ENCODE measurements at regions not wholly inside any gene's neighbourhood (a gene's known extent, or its start where the extent isn't known, plus 50 kb on each side); places are given as distances from the start of the nearest gene placed in this dataset.

DNA sequence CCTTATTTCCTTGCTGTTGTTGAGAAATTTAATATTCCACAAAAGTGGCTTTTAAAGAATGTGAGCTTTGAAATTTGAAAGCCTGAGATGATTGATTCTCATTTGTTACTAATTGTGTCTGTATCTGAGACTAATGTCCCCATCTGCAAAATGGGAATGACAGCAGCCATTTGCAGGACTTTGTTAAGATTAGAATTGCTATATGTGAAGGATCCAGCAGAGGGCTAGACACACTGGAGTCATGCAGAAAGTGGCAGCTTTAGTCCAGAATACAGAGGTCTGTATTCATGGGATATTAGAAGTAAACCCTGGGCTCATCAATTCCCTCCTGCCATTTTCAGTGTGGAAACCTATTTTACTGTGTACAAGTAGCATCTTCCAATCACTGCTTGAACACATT lies 296.5 kb upstream of the GYPC start:
- no peak for DNase-seq (ENCODE audit: low read depth, low spot score)
- Histone ChIP-seq H3K27me3 (ENCODE audit: insufficient read depth, insufficient read length) (no peaks in the 10 kb centered on the region), H3K4me1 (ENCODE audit: insufficient read depth, insufficient read length) (no peaks in the 10 kb centered on the region), H3K4me3 (ENCODE audit: insufficient read length, low read depth) (no peak overlapping the region), H3K36me3 (ENCODE audit: insufficient read depth, insufficient read length, low read length) (no peaks in the 10 kb centered on the region), H3K9ac (ENCODE audit: insufficient read length, low read depth) (no peak overlapping the region), H3K9me3 (ENCODE audit: insufficient read depth, low read length) (no peaks in the 10 kb centered on the region)
- no peak for TF ChIP-seq SUZ12 (IDR thresholded peaks at IDR 0.05; ENCODE audit: extremely low read depth, insufficient read depth, insufficient read length)
- TF ChIP-seq ZNF274 (IDR thresholded peaks at IDR 0.05; ENCODE audit: low read depth, low read length): no peak
- TF ChIP-seq YY1 (IDR thresholded peaks at IDR 0.05; ENCODE audit: insufficient read depth, insufficient read length): no peak

GRCh38 chr2:126367361-126367760 lies 288.6 kb upstream of the GYPC start:
- Histone ChIP-seq H3K4me3 (ENCODE audit: insufficient read length, low read depth) (no peak overlapping the region), H3K9ac (ENCODE audit: insufficient read length, low read depth) (no peak overlapping the region), H3K27me3 (ENCODE audit: insufficient read depth, insufficient read length) (no peaks in the 10 kb centered on the region), H3K36me3 (ENCODE audit: insufficient read depth, insufficient read length, low read length) (no peaks in the 10 kb centered on the region), H3K4me1 (ENCODE audit: insufficient read depth, insufficient read length) (no peaks in the 10 kb centered on the region), H3K9me3 (ENCODE audit: insufficient read depth, low read length) (no peaks in the 10 kb centered on the region; the same call in 1 of the 2 replicates)
- DNase-seq (ENCODE audit: low read depth, low spot score): no peak
- TF ChIP-seq YY1 (IDR thresholded peaks at IDR 0.05; ENCODE audit: insufficient read depth, insufficient read length) (no peak), SUZ12 (IDR thresholded peaks at IDR 0.05; ENCODE audit: extremely low read depth, insufficient read depth, insufficient read length) (no peak), ZNF274 (IDR thresholded peaks at IDR 0.05; ENCODE audit: low read depth, low read length) (no peak)

GRCh38 chr2:126368758-126369157 lies 287.2 kb upstream of the GYPC start:
- H3K9ac ChIP-seq (ENCODE audit: insufficient read length, low read depth): no peak overlapping the region
- no peak for TF ChIP-seq ZNF274 (IDR thresholded peaks at IDR 0.05; ENCODE audit: low read depth, low read length)
- TF ChIP-seq SUZ12 (IDR thresholded peaks at IDR 0.05; ENCODE audit: extremely low read depth, insufficient read depth, insufficient read length): no peak
- TF ChIP-seq YY1 (IDR thresholded peaks at IDR 0.05; ENCODE audit: insufficient read depth, insufficient read length): no peak
- no peaks in the 10 kb centered on the region; the same call in 1 of the 2 replicates for H3K9me3 ChIP-seq (ENCODE audit: insufficient read depth, low read length)
- no peaks in the 10 kb centered on the region for H3K36me3 ChIP-seq (ENCODE audit: insufficient read depth, insufficient read length, low read length)
- no peaks in the 10 kb centered on the region for H3K27me3 ChIP-seq (ENCODE audit: insufficient read depth, insufficient read length)
- no peak overlapping the region for H3K4me3 ChIP-seq (ENCODE audit: insufficient read length, low read depth)
- no peak for DNase-seq (ENCODE audit: low read depth, low spot score)
- H3K4me1 ChIP-seq (ENCODE audit: insufficient read depth, insufficient read length): no peaks in the 10 kb centered on the region

GRCh38 chr2:126370201-126370600 lies 285.8 kb upstream of the GYPC start:
- TF ChIP-seq YY1 (IDR thresholded peaks at IDR 0.05; ENCODE audit: insufficient read depth, insufficient read length) (no peak), SUZ12 (IDR thresholded peaks at IDR 0.05; ENCODE audit: extremely low read depth, insufficient read depth, insufficient read length) (no peak), ZNF274 (IDR thresholded peaks at IDR 0.05; ENCODE audit: low read depth, low read length) (no peak)
- Histone ChIP-seq H3K36me3 (ENCODE audit: insufficient read depth, insufficient read length, low read length) (no peaks in the 10 kb centered on the region), H3K27me3 (ENCODE audit: insufficient read depth, insufficient read length) (no peaks in the 10 kb centered on the region), H3K4me3 (ENCODE audit: insufficient read length, low read depth) (no peak overlapping the region), H3K4me1 (ENCODE audit: insufficient read depth, insufficient read length) (no peaks in the 10 kb centered on the region), H3K9me3 (ENCODE audit: insufficient read depth, low read length) (no peaks in the 10 kb centered on the region; the same call in 1 of the 2 replicates), H3K9ac (ENCODE audit: insufficient read length, low read depth) (no peak overlapping the region)
- DNase-seq (ENCODE audit: low read depth, low spot score): no peak

DNA sequence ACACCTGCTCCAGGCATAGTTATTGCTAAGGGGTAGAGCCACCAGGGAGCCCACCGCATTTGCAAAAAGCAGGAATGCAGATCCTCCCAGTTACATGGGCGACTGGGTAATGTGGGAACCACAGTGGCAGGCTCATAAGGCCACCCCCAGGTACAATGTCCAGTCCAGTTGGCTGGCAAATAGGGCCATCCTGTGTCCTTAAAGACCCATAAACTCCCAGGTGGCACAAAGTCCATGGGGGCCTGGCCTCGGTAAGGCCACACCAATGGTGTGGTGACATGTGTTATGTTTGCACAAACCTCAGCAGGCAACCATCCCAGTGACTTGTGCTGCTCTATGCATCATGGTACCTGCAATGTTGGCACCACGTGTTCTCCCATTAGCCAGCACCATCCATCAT lies 283.6 kb upstream of the GYPC start:
- no peak for DNase-seq (ENCODE audit: low read depth, low spot score)
- Histone ChIP-seq H3K9me3 (ENCODE audit: insufficient read depth, low read length) (no peaks in the 10 kb centered on the region; the same call in 1 of the 2 replicates), H3K4me3 (ENCODE audit: insufficient read length, low read depth) (no peak overlapping the region), H3K4me1 (ENCODE audit: insufficient read depth, insufficient read length) (no peaks in the 10 kb centered on the region), H3K27me3 (ENCODE audit: insufficient read depth, insufficient read length) (no peaks in the 10 kb centered on the region), H3K36me3 (ENCODE audit: insufficient read depth, insufficient read length, low read length) (no peaks in the 10 kb centered on the region), H3K9ac (ENCODE audit: insufficient read length, low read depth) (no peak overlapping the region)
- TF ChIP-seq SUZ12 (IDR thresholded peaks at IDR 0.05; ENCODE audit: extremely low read depth, insufficient read depth, insufficient read length) (no peak), ZNF274 (IDR thresholded peaks at IDR 0.05; ENCODE audit: low read depth, low read length) (no peak), YY1 (IDR thresholded peaks at IDR 0.05; ENCODE audit: insufficient read depth, insufficient read length) (no peak)

DNA sequence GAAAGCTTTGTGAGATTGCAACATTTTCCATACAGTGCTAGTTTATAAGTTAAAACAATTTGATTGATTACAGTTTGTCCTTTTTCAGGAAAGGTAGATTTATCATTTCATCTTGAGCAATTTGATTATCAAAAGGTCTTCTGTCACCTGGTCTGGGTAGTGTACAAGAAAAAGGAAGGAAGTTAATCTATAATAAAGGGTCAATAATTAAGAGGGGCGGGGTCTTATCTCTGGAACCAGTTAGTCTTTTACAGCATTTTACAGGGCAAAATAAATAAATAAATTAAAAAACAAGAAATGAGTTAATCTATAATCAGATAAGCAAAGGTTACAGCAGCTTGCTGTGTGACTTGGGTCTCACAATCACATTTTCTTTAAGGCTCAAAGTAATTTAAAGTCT lies 277.8 kb upstream of the GYPC start:
- Histone ChIP-seq H3K9me3 (ENCODE audit: insufficient read depth, low read length) (no peaks in the 10 kb centered on the region), H3K4me1 (ENCODE audit: insufficient read depth, insufficient read length) (no peaks in the 10 kb centered on the region), H3K4me3 (ENCODE audit: insufficient read length, low read depth) (no peak overlapping the region), H3K27me3 (ENCODE audit: insufficient read depth, insufficient read length) (no peaks in the 10 kb centered on the region), H3K9ac (ENCODE audit: insufficient read length, low read depth) (no peak overlapping the region), H3K36me3 (ENCODE audit: insufficient read depth, insufficient read length, low read length) (no peaks in the 10 kb centered on the region)
- TF ChIP-seq ZNF274 (IDR thresholded peaks at IDR 0.05; ENCODE audit: low read depth, low read length) (no peak), SUZ12 (IDR thresholded peaks at IDR 0.05; ENCODE audit: extremely low read depth, insufficient read depth, insufficient read length) (no peak), YY1 (IDR thresholded peaks at IDR 0.05; ENCODE audit: insufficient read depth, insufficient read length) (no peak)
- no peak for DNase-seq (ENCODE audit: low read depth, low spot score)

GRCh38 chr2:126381091-126381490 lies 274.9 kb upstream of the GYPC start:
- no peaks in the 10 kb centered on the region for H3K4me1 ChIP-seq (ENCODE audit: insufficient read depth, insufficient read length)
- no peak for DNase-seq (ENCODE audit: low read depth, low spot score)

More at GRCh38 chr2:126381091-126381490, 274.9 kb upstream of the GYPC start:
- Histone ChIP-seq H3K27me3 (ENCODE audit: insufficient read depth, insufficient read length) (no peaks in the 10 kb centered on the region), H3K9me3 (ENCODE audit: insufficient read depth, low read length) (peaks cover 8% of the 10 kb centered on the region; the same call in 1 of the 2 replicates), H3K36me3 (ENCODE audit: insufficient read depth, insufficient read length, low read length) (no peaks in the 10 kb centered on the region), H3K9ac (ENCODE audit: insufficient read length, low read depth) (no peak overlapping the region), H3K4me3 (ENCODE audit: insufficient read length, low read depth) (no peak overlapping the region)
- TF ChIP-seq YY1 (IDR thresholded peaks at IDR 0.05; ENCODE audit: insufficient read depth, insufficient read length) (no peak), SUZ12 (IDR thresholded peaks at IDR 0.05; ENCODE audit: extremely low read depth, insufficient read depth, insufficient read length) (no peak), ZNF274 (IDR thresholded peaks at IDR 0.05; ENCODE audit: low read depth, low read length) (no peak)
